ENCODE measurements at regions not wholly inside any gene's neighbourhood (a gene's known extent, or its start where the extent isn't known, plus 50 kb on each side); places are given as distances from the start of the nearest gene placed in this dataset.

DNA sequence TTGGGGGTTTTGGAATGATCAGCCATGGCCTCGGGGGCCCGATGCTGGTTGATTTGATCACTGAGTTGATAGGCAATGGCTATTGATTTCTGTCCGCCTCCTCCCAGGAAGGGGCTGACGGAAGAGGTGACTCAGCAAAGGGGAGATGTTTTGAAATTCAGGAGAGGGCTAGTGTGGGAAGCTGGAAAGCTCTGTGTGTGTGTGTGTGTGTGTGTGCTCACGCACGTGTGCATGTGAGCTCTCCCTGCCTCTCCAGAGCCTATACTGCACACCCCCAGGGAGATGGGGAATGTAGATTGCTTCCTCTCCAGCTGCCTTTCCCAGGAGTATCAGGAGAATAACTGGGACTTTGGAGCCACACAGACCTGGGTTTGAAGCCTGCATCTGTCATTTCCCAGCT lies 184.9 kb upstream of the MYL2 start:
- DNase-seq: no peak

DNA sequence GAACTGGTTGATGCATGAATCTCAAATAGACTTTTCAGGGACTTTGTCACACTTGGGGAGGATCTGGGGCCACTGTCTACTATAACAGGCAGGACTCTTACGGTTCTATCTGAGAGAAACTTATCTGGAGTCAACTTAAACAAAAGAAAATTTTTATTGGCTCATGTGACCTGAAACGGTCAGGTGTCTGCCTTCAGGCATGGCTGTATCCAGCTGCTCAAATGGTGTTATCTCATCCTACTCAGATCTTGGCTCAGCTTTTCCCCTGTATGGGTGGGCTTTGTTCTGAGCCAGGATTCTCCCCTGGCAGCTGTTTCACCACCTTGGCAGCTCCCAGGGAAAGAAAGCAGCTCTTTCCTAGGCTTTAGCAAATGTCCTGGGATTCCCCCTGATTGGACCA lies 183.2 kb upstream of the MYL2 start:
- no peak for DNase-seq

DNA sequence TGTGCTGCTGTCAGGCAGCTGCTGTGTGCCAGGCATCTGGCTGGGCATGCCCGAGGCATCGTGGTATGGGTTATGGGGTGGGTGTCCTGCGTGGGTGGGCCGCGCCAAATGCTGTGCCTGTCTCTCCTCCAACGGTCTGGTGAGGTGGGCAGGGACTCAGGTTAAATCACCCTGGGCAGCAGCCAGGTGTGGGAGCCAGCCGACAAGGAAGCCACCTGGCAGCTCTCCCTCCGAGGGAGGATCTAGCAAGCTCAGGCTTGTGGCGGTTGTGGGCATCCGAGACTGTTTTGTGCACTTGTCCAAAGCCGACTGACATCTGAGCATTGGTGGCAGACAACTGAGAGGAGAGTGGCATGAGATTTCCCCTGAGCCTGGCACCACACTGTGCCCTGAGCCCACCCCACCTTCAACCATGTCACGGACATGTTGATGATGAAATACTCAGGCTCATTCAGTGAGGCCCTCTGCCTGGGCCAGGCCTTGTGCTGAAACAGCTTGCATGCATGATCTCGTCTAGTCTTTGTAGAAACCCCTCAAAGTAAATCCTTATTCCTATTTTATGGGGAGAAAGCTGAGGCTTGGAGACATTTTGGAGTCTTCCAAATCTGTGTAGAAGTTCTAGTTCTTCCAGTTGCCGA lies 181.8 kb upstream of the MYL2 start:
- peak; percentile 85 for DNase-seq

DNA sequence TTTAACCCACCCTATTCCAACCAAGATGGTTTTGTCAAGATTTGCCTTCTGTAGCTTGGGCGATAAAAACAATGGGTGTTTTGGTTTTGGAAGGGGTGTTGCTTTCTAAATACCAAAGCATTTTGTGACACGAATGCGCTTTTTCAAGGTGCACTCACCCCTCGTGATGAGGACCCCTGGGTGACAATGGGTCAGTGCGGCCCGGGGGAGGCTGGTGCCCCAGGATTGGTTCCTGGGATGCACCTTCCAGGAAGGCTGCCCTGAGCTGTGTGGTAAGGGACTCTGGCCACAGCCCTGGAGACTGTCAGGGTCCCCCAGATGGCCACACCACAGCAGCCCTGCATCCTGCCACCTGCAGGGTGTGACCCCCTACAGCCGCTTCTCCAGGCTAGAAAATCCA lies 180.6 kb upstream of the MYL2 start:
- DNase-seq: no peak

DNA sequence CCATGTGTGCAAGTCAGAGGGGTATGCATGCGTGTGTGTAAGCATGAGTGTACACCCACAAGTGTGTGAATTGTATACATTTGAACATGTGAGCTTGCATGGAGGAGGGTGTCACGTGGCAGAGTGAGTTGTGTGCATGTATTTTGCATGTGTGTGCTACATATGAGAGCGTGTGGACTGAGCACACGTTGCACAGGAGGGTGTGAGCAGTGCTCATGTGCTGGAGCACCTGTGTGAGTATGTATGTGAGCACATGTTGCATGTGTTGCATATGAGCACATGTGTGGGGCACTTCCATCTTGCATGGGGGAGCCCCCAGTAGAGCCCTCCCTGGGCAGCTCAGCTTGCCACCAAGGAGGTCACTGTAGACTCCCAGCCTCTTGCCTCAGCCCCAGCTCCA lies 180.2 kb upstream of the MYL2 start:
- no peak for DNase-seq

DNA sequence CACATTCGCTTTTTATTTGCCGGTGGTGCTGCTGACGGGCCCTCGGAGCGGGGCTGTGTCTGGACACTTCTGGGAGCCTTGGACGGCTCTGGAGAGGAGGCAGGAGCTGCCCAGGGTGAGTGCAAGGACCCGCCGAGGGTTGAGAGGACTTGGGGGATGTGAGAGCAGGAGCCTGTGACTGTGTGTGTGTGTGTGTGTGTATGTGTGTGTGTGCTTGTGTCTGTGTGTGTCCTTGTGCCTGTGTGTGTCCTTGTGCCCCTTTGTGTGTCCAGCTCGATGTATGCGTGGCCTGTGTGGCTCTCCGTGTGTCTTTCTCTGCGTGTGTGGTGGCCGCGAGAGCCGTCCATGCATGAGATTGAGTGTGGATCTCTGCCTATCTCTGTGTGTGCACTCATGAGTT lies 179.6 kb upstream of the MYL2 start:
- DNase-seq: no peak

DNA sequence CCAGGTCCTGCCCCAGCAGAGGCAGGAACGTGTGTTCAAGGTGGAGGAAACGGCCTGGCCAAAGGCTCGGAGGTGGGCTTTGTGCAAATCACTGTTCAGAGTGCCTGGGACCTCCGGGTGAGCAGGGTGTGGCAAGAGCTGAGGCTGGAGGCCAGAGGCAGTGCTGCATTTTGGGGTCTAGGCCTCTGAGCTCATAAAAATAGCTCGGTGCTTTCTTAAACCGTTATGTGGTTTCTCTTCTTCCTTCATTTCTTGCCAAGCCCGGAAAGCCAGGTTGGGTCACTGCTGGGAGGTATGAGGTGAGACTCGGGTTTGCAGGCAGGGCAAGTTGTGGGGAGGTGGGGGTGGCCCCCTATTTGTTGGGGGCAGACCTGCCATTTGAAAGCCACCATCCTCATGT lies 178.8 kb upstream of the MYL2 start:
- no peak for DNase-seq

DNA sequence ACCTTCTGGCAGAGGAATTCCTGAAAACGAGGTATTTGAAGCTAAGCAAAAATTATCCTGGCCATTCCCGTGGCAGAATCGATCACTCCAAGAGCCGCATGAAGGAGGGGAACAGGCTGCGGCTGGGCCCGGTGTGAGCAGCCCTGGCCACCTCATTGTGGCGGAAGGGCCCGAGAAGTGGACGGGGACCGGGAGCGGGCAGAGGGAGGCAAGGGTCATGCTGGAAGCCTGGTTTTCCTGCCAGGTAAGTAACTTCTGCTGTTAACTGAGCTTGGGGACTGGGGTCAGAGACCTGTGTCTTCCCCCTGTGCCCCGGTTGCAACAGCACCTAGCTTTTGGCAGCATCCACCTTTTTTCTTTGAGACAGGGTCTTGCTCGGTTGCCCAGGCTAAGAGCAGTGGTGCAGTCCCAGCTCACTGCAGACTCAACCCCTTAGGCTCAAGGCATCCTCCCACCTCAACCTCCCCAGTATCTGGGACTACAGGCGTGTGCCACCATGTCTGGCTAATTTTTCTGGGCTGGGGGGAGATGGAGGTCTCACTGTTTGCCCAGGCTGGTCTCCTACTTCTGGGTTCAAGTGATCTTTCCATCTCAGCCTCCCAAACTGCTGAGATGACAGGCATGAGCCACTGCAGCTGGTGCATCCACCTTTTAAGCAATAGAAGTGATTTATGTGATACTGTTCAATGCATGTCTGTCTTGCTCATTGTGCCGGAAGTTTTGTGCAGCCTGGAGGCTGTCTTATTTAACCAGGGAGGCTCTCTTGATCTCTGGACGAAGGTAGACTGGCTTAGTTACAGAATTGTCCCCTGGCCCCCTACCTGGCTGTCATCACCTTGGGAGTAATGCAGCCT lies 174.0 kb upstream of the MYL2 start:
- no peak for DNase-seq

DNA sequence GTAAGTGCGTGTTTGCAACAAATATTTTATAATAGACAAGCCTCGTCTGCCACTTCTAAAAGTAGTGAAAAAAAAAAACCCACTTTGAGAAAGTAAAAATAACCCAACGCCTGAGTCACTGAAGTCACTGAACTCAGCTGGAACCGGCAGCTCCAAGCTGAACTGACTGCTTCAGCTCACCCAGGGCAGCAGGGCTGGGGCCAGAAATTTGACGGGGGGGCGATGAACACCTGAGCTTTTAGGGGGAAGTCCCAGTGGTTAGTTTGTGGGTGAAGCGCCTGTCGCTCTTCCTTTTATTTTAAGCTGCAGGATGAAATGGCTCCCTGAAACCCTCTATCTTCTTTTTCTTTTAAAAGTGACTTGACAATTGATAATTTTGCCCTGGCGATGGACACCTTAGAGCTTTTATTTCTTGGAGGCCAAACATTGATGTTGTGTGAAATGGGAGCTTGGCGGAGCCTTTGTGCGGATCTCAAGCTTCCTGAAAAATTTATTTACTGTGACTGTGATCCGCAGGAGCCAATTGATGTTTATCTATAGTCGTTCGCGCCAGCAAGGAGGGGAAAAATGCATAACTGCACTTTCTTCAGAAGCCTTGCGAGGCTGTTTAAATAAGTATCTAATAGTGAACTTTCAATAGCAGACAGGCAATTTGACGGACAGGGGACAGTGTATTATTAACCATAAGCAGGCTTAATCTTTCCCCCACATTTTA lies 173.2 kb upstream of the MYL2 start:
- peak; percentile 70 for DNase-seq

DNA sequence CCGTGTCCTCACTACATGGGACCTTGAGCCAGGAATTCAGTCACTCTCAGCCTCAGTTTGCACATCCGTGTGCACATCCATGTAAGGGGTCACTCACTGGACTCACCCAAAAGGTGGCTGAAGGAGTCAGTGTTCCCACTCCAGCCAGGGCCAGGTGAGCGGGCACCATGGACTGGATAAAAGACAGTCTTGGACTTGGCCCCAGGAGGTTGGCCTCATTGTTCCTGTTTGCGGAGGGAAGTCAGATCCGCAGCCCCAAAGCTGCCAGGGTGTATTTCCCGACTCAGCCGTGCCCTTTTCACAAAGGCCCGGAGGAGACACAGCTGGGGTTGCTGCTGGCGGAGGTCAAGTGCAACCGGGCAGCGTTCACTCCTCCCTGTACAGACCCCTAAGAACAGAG lies 170.7 kb upstream of the MYL2 start:
- DNase-seq: no peak

DNA sequence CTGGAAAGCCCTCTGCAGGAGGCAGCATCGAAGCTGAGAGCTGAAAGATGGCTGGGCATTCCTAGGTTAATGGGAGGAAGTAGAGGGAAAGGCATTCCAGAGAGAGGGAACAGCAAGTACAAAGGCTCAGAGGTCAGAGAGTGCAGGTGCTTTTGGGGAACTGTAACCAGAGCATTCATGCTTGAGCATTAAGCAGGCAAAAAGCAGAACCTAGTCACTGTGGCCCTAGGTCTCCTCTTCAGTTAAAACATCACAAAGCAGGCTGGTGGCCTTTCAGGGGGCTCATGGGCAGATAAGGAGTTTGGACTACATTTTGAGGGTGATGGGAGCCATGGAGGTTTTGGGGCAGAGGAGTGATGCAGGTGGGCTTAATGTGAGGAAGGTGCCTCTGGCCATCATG lies 169.2 kb upstream of the MYL2 start:
- DNase-seq: peak; percentile 26

DNA sequence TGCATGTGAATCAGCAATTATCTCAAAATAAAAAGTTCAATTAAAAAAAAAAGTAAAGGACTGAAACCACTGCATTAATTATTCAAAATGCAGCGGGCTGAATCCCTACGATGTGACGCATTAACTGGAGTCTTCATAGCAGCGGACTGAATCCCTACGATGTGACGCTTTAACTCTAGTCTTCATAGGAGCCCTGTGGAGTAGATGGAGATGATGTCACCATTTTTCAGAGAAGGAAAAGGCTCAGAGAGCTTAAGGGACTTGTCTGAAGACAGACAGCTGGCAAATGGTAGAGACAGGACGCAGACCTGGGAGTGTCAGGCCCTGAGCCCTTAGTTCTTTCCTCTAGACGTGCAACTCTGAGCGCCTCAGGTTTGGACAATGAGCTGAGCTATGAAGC lies 168.0 kb upstream of the MYL2 start:
- DNase-seq: no peak

DNA sequence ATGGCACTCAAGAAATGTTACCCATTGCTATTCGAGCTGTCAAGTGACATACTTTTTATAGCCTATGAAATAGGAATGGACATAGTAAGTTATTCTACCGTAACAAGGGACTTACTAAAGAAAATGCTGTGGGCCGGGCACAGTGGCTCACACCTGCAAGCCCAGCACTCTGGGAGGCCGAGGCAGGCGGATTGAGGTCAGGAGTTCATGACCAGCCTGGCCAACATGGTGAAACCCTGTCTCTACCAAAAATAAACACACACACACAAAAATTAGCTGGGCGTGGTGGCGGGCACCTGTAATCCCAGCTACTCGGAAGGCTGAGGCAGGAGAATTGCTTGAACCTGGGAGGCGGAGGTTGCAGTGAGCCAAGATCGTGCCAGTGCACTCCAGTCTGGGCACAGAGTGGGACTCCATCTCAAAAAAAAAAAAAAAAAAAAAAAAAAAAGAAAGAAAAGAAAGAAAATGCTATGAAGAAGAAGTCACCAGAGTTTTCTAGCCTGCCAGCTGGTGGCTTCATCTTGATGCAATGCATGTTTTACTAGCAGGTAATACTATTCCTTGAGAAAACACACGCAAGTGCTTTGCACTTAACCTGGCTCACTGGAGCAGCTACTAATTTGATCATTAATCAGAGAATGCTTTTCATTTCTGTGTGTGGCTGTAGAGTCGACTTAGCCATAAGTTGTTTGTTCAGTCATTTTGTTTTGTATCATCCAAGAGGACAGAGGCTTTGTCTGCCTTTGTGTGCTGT lies 166.7 kb upstream of the MYL2 start:
- DNase-seq: peak; percentile 88

DNA sequence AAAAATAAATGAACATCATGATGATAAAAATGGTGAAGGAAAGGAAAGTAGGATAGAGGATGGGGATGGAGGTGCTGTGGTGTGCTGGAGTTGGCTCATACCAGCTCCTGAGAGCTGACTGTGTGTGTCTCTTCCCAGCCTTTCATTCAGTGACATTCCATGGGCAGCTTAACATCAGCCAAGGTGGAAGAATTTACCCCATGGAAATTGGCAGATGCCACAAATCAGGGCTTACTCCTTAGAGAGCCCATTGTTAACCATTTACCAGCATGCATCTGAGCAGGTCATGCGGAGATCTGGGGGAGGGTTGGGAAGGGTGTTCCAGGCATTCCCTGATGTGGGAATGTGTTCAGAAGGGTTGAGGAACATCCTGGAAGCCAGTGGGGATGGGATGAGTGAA lies 164.7 kb upstream of the MYL2 start:
- DNase-seq: no peak

DNA sequence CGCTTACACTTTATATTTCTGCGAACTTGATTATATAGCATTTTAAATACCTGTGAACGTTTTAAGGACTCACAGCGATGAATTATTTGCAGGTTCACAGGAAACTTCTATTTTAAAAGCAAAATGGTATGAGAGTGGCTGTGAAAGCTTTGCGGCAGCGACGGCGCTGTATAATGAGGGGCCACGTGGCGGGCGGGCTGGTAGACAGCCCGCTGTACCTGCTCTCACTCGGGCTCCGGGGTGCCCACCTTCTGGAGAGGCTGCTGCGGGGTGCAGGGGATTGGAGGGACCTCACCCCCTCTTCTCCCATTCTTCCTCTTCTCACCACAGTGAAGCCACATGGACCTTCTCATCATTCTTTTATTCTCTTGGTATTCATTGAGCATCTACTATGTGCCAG lies 164.2 kb upstream of the MYL2 start:
- DNase-seq: no peak

DNA sequence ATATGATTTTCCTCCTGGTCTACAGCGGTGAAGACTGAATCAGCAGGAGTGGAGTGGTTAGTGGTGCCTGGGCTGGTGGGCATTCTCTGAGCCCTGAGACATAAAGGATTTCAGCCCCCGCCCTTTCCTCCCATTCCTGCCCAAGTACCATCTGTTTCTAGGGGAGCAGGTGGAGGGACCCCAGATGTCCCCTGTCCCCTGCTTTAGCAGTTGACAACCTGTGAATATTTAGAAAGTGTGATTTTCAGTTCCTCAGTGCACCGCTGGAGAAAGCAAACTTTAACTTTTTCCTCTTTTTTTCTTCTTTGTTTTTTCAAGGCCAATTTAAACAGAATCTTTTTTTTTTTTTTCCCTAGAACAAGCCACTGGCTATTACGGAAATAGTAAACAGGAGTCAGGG lies 163.8 kb upstream of the MYL2 start:
- DNase-seq: peak; percentile 43

DNA sequence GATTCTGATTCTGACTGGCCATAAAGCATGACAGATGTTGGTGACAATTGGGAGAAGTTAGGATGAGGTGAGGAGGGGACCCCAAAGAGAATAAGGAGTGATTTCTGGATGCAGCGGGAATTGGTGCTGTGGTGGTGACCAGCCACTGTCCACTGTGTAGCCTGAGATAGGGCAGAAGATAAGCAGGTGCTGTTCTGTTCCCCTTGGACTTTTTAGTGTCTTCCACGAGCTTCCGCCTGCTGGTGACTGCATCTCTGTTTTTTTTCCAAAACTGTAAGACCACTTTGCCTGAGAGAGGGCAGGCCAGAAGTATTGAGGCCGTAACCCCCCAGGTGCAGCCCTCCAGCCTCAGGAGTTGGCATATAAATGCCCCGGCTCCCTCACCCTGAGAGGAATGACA lies 161.2 kb upstream of the MYL2 start:
- DNase-seq: no peak

DNA sequence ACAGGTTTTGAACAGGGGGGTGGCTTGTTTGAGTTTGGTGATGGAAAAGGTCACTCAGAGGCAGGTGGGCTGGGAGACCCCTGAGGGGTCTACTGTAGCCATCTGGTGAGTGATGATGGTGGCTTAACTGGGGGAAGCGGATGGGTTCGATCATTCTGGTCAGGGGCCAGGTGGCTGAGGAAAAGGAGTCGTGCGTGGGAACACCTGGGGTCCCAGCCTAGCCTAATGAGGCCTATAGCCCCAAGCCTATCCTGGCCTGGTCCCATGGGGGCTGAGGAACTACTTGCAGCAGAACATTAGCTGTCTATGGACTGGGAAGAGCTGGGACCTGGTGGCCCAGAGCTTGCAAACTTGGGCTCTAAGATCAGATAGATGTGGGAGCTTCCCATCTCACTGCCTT lies 158.4 kb upstream of the MYL2 start:
- no peak for DNase-seq

DNA sequence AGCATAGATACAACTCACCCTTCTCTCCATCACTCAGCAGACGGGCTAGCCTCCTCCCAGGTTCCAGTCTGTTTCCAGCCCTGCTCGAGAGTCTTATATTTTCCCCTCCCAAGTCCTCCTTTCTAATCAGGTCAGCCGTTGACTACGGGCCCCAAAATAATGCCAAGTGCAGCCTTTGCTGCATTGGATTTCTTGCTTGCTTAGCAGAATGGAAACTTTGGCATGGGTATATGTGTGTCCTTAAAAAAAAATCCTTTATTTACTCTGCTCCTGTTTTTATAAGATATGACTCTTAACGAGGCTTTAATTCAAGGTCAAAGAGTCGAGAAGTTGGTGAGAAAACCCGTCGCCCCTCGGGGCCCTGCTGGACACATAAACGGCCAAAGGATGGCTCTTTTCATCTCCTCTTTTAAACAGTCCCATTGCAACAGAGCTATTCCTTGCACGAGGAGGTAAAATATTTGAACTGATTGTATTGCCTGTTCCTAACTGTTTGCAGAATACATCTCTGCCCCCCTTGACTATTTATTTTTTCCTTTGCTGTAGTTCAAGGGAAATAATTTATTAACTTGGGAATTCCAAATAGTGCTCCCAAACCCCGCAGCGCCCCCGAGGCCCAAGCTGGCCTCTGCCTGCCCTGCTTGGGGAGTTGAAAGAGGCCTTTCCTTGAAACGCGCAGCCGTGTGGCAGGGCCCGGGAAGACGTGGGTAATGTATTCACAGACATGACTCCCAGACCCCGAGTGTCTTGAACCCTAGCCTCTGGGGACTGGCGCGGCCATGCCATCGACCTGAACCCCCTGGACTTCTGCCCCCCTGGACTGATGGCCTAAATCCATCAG lies 156.5 kb upstream of the MYL2 start:
- no peak for DNase-seq

DNA sequence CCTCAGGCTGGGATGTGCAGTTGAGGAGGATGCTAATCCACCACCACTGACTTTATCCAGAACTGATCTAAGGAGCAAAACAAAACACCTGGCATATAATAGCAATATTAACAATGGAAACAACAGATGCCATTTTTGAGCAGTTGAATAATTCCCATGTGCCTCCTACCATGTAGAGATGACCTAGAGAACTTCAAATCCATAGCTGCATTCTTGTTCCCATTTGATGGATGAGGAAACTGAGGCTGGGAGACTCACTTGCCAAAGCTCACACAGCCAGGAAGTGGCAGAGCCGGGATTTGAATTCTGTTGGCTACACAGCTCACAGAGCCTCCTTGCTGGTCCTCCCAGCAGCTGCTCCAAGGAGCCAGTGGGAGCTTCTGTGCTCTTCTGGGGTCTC lies 155.8 kb upstream of the MYL2 start:
- no peak for DNase-seq

DNA sequence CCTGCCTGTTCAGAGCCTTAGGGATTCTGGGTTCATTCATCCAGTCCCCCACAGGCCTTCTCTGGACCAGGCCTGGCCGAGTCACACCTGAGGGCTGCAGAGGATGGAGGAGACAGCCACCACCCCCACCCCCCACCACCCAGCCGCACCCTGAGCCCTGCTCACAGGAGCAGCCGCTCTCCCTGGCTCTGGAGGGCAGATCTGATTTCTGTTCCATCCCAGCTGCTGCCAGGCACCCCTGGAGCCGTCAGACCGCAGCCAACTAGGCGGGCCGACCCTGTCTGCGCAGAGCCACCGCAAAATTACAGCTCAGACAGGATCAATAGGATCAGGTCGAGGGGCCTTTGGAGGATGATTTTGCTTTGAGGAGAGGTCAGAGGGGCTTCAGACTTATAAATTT lies 154.6 kb upstream of the MYL2 start:
- no peak for DNase-seq

DNA sequence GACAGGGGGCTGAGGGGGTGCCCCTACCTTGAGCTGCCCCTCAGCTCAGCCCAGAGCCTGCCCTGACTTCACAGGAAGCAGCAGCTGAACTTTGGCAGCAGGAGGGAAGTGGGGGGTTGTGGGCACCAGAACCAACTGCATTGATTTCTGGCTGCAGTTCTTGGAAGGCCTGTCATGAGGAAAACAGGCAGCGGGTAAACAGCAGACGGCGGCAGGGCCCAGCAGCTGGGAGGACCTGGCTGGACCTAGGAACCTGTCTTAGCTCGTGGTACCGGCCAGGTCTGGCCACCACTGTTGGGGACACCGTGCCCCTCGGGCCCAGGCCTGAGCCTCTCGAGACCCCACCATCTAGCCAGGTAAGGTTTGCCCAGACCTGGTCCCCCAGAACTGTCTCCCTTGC lies 154.2 kb upstream of the MYL2 start:
- DNase-seq: no peak

DNA sequence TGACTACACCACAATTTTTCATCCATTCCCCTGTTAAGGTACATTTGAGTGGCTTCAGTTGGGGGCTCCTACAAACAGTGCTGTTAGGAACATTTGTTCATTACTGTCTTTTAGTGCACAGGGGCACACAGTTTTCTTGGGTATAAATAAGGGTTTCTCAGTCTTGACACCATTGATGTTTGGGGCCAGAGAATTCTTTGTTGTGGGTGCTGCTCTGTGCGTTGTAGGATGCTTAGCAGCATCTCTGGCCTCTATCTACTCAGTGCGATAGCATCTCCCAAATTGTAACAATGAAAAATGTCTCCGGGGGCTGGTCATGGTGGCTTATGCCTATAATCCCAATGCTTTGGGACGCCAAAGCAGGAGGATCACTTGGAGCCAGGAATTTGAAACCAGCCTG lies 153.0 kb upstream of the MYL2 start:
- no peak for DNase-seq
